HEK293 (cell line): ENCODE measurements at regions not wholly inside any gene's neighbourhood (a gene's known extent, or its start where the extent isn't known, plus 50 kb on each side); places are given as distances from the start of the nearest gene placed in this dataset.

ENCODE experiments used
- CTCF ChIA-PET: fragments of 350-600 bp; formaldehyde crosslinking; extraction: SDS; loops from one replicate; lab custom pipeline; 2021; ENCODE audit warnings: antibody characterized with exemption; lab: Yijun Ruan, JAX
- POLR2A ChIA-PET: fragments of 300-600 bp; formaldehyde crosslinking; extraction: SDS; loops from one replicate; lab custom pipeline; 2020; ENCODE audit warnings: antibody characterized with exemption, inconsistent platforms; lab: Yijun Ruan, JAX
- H3K27ac ChIP-seq: fragments of 200-500 bp; sonication (Bioruptor generic); 2 replicates; pipeline ENCODE4 v1.5.1; 2014; ENCODE audit warnings: low read depth, low read length, control low read depth, inconsistent platforms; ENCODE audit errors: extremely low read depth
- H3K36me3 ChIP-seq, 2 experiments: fragments of 200-500 bp in 1 of 2; sonication (Bioruptor generic) in 1 of 2; 1 replicate in 1 of 2; 2 replicates in 1 of 2; pipeline ENCODE4 v1.5.1; 2014 to 2017; ENCODE audit warnings: inconsistent platforms in 2 of 2, low read length in 2 of 2; ENCODE audit not compliant: control insufficient read depth in 2 of 2, insufficient read depth in 1 of 2
- H3K4me1 ChIP-seq: fragments of 200-500 bp; sonication (Bioruptor generic); 2 replicates; pipeline ENCODE4 v1.5.1; 2014; ENCODE audit warnings: mild to moderate bottlenecking, low read length, inconsistent platforms; ENCODE audit not compliant: control insufficient read depth, insufficient read depth
- H3K4me3 ChIP-seq: 2 replicates; pipeline ENCODE4 v1.5.1; 2011; ENCODE audit warnings: low read depth, mild to moderate bottlenecking, control low read depth, low read length, moderate library complexity
- H3K9me3 ChIP-seq: fragments of 200-500 bp; sonication (Bioruptor generic); 2 replicates; pipeline ENCODE4 v1.5.1; 2014; ENCODE audit warnings: low read depth, low read length, inconsistent platforms; ENCODE audit not compliant: control insufficient read depth, insufficient read depth
- KLF7 ChIP-seq: fragments of 450-650 bp; formaldehyde crosslinking; IDR thresholded peaks from 2 replicates; pipeline ENCODE4 v1.5.1; 2016; ENCODE audit warnings: missing biosample characterization, missing genetic modification characterization, borderline replicate concordance
- RBAK ChIP-seq: fragments of 450-650 bp; formaldehyde crosslinking; IDR thresholded peaks from 2 replicates; pipeline ENCODE4 v1.5.1; 2016; ENCODE audit warnings: missing biosample characterization, missing genetic modification characterization
- YY2 ChIP-seq: fragments of 450-650 bp; formaldehyde crosslinking; IDR thresholded peaks from 2 replicates; pipeline ENCODE4 v1.5.1; 2016; ENCODE audit warnings: missing biosample characterization, missing genetic modification characterization
- ZBTB11 ChIP-seq: fragments of 450-650 bp; formaldehyde crosslinking; conservative IDR thresholded peaks from 2 replicates; pipeline ENCODE4 v1.5.1; 2016; ENCODE audit warnings: low read depth, missing biosample characterization, missing genetic modification characterization
- ZBTB44 ChIP-seq: fragments of 450-650 bp; IDR thresholded peaks from 2 replicates; pipeline ENCODE4 v1.5.1; 2018; ENCODE audit warnings: missing biosample characterization, mild to moderate bottlenecking, missing genetic modification characterization
- ZNF16 ChIP-seq: fragments of 450-650 bp; formaldehyde crosslinking; IDR thresholded peaks from 2 replicates; pipeline ENCODE4 v1.5.1; 2016; ENCODE audit warnings: low read depth, missing biosample characterization, missing genetic modification characterization
- ZNF169 ChIP-seq: fragments of 450-650 bp; formaldehyde crosslinking; IDR thresholded peaks from 2 replicates; pipeline ENCODE4 v1.5.1; 2016; ENCODE audit warnings: missing biosample characterization, missing genetic modification characterization
- ZNF175 ChIP-seq: fragments of 450-650 bp; formaldehyde crosslinking; IDR thresholded peaks from 2 replicates; pipeline ENCODE4 v1.5.1; 2016; ENCODE audit warnings: missing biosample characterization, missing genetic modification characterization
- ZNF19 ChIP-seq: fragments of 450-650 bp; formaldehyde crosslinking; IDR thresholded peaks from 2 replicates; pipeline ENCODE4; 2016; ENCODE audit warnings: missing biosample characterization, missing genetic modification characterization, low read depth
- ZNF354C ChIP-seq: fragments of 450-650 bp; formaldehyde crosslinking; IDR thresholded peaks from 2 replicates; pipeline ENCODE4 v1.5.1; 2016; ENCODE audit warnings: missing biosample characterization, missing genetic modification characterization, low read depth, borderline replicate concordance
- ZNF391 ChIP-seq: fragments of 450-650 bp; formaldehyde crosslinking; IDR thresholded peaks from 2 replicates; pipeline ENCODE4 v1.5.1; 2016; ENCODE audit warnings: low read depth, missing biosample characterization, missing genetic modification characterization, borderline replicate concordance
- ZNF585B ChIP-seq: fragments of 450-650 bp; formaldehyde crosslinking; IDR thresholded peaks from 2 replicates; pipeline ENCODE4 v1.5.1; 2016; ENCODE audit warnings: missing biosample characterization, missing genetic modification characterization
- ZNF623 ChIP-seq: fragments of 450-650 bp; formaldehyde crosslinking; IDR thresholded peaks from 2 replicates; pipeline ENCODE4 v1.5.1; 2016; ENCODE audit warnings: missing biosample characterization, missing genetic modification characterization
- ZNF629 ChIP-seq: fragments of 450-650 bp; formaldehyde crosslinking; IDR thresholded peaks from 2 replicates; pipeline ENCODE4 v1.5.1; 2017; ENCODE audit warnings: missing biosample characterization, missing genetic modification characterization
- ZNF654 ChIP-seq: fragments of 450-650 bp; formaldehyde crosslinking; IDR thresholded peaks from 2 replicates; pipeline ENCODE4 v1.5.1; 2016; ENCODE audit warnings: low read depth, missing biosample characterization, missing genetic modification characterization
- ZNF707 ChIP-seq: fragments of 450-650 bp; formaldehyde crosslinking; IDR thresholded peaks from 2 replicates; pipeline ENCODE4 v1.5.1; 2016; ENCODE audit warnings: missing biosample characterization, missing genetic modification characterization
- TF ChIP-seq, protein P1 (sequence below): fragments of 450-650 bp; formaldehyde crosslinking; IDR thresholded peaks from 2 replicates; pipeline ENCODE4 v1.5.1; 2016; ENCODE audit warnings: missing biosample characterization, missing genetic modification characterization
- TF ChIP-seq, protein P2 (sequence below): fragments of 450-650 bp; formaldehyde crosslinking; IDR thresholded peaks from 2 replicates; pipeline ENCODE4 v1.5.1; 2016; ENCODE audit warnings: missing biosample characterization, missing genetic modification characterization

DNA sequence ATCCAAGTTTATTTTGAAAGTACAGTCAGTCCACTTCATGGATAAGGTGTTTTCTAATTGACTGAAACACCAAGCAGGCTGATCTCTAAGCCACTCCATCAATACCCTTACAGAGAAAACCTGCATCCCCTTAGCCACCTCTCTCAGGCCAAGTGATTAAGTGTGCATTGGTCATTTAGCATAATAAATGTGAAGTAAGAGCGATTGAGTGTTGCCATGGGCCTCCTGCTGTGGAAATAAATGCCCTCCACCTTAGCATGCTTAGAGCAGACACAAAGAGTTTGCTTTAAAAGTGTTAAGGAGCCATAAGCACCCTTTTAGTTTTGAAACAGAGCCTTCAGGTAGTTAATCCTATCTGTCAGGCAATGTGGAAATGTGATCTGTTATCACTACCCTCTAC lies 386.5 kb downstream of the GPAT3 start:
- Histone ChIP-seq H3K9me3 (no peaks in the 10 kb centered on the region), H3K4me3 (no peak overlapping the region)
- POLR2A ChIA-PET, result no interaction called here
- TF ChIP-seq ZNF707 (tag by site-specific recombination) (no peak), ZNF654 (tag by site-specific recombination) (no peak), ZNF354C (no peak), ZNF175 (tag by site-specific recombination) (no peak), ZNF585B (no peak)
- TF ChIP-seq, protein P1, sequence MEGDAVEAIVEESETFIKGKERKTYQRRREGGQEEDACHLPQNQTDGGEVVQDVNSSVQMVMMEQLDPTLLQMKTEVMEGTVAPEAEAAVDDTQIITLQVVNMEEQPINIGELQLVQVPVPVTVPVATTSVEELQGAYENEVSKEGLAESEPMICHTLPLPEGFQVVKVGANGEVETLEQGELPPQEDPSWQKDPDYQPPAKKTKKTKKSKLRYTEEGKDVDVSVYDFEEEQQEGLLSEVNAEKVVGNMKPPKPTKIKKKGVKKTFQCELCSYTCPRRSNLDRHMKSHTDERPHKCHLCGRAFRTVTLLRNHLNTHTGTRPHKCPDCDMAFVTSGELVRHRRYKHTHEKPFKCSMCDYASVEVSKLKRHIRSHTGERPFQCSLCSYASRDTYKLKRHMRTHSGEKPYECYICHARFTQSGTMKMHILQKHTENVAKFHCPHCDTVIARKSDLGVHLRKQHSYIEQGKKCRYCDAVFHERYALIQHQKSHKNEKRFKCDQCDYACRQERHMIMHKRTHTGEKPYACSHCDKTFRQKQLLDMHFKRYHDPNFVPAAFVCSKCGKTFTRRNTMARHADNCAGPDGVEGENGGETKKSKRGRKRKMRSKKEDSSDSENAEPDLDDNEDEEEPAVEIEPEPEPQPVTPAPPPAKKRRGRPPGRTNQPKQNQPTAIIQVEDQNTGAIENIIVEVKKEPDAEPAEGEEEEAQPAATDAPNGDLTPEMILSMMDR (tag by site-specific recombination), result no peak
- TF ChIP-seq, protein P2, sequence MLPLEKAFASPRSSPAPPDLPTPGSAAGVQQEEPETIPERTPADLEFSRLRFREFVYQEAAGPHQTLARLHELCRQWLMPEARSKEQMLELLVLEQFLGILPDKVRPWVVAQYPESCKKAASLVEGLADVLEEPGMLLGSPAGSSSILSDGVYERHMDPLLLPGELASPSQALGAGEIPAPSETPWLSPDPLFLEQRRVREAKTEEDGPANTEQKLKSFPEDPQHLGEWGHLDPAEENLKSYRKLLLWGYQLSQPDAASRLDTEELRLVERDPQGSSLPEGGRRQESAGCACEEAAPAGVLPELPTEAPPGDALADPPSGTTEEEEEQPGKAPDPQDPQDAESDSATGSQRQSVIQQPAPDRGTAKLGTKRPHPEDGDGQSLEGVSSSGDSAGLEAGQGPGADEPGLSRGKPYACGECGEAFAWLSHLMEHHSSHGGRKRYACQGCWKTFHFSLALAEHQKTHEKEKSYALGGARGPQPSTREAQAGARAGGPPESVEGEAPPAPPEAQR (tag by site-specific recombination), result no peak
- TF ChIP-seq, all 188 proteins: peak for 0
- CTCF ChIA-PET, result no interaction called here
- Histone ChIP-seq H3K27ac (no peak overlapping the region), H3K36me3 (no peaks in the 10 kb centered on the region), H3K4me1 (no peaks in the 10 kb centered on the region)

DNA sequence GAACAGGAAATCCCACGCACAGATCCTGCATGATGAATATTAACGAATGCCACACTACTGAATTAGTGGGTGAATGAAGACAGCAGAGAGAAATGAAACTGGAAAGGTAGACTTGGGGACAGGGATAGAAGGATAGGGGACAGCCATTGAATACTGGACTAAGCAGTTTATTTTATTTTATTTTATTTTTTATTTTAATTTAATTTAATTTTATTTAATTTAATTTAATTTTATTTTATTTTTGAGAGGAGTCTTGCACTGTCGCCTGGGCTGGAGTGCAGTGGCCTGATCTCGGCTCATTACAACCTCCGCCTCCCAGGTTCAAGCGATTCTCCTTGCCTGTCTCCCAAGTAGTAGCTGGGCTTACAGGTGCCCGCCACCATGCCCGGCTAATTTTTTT lies 385.2 kb downstream of the GPAT3 start:
- CTCF ChIA-PET, result no interaction called here
- H3K27ac ChIP-seq, result no peak overlapping the region
- H3K36me3 ChIP-seq, result no peaks in the 10 kb centered on the region
- POLR2A ChIA-PET, result no interaction called here
- no peak for TF ChIP-seq ZBTB44 (tag by site-specific recombination)
- TF ChIP-seq ZNF629, result no peak
- no peak for TF ChIP-seq ZNF391
- no peak for TF ChIP-seq ZBTB11 (tag by site-specific recombination)
- TF ChIP-seq ZNF16 (tag by site-specific recombination), result no peak
- H3K4me1 ChIP-seq, result no peaks in the 10 kb centered on the region
- no peaks in the 10 kb centered on the region for H3K9me3 ChIP-seq
- no peak overlapping the region for H3K4me3 ChIP-seq

DNA sequence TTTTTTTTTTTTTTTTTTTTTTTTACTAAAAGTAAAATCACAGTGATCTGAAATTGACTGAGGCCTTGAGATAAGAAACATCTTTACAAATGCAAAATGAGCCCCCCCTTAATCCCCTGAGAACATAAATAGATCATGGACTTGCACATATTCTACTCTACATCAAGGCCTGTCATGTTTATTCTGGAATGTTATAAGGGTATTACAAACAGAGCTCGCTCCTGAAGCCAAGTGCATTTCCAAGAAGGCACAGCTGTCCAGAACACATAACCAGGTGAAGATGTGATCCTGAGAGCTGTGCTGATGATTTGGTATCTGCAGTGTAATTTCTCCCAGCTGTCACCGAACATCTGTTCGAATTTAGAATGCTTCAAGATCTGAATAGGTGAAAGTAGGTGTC lies 384.5 kb downstream of the GPAT3 start:
- no peaks in the 10 kb centered on the region for H3K36me3 ChIP-seq
- no peaks in the 10 kb centered on the region for H3K4me1 ChIP-seq
- no peaks in the 10 kb centered on the region for H3K9me3 ChIP-seq
- TF ChIP-seq KLF7 (tag by site-specific recombination) (no peak), YY2 (no peak), ZNF623 (tag by site-specific recombination) (no peak), ZNF19 (no peak), RBAK (tag by site-specific recombination) (no peak), ZNF169 (tag by site-specific recombination) (no peak), ZNF391 (no peak)
- H3K4me3 ChIP-seq, result no peak overlapping the region
- no peak overlapping the region for H3K27ac ChIP-seq
- ChIA-PET CTCF (no interaction called here), POLR2A (no interaction called here)
